GM12878 (cell line): ENCODE measurements at regions not wholly inside any gene's neighbourhood (a gene's known extent, or its start where the extent isn't known, plus 50 kb on each side); places are given as distances from the start of the nearest gene placed in this dataset.

Source experiments
- ATAC-seq: fragments of 200-7000 bp; cut with Tn5 transposase; 3 replicates; pipeline ENCODE4 v1.9.1; 2020; ENCODE audit warnings: mild to moderate bottlenecking, moderate library complexity
- BruUV-seq: library from RNA; stranded (reverse); fragments of 400-500 nt; replicated peaks from 2 replicates; lab custom pipeline; 2021; lab: Mats Ljungman, UMichigan
- CTCF ChIA-PET: fragments of 300-600 bp; sonication (Branson Sonifier 250); formaldehyde crosslinking; extraction: SDS; loops from one replicate; lab custom pipeline; 2021; ENCODE audit warnings: inconsistent platforms; lab: Yijun Ruan, JAX
- POLR2A ChIA-PET: fragments of 350-600 bp; formaldehyde crosslinking; extraction: SDS; loops from one replicate; lab custom pipeline; 2021; ENCODE audit warnings: inconsistent platforms; lab: Charles Lee
- RAD21 ChIA-PET: fragments of 300-600 bp; sonication (Branson Sonifier 250); formaldehyde crosslinking; loops from one replicate; lab custom pipeline; 2023; ENCODE audit warnings: antibody characterized with exemption; ENCODE audit not compliant: unreplicated experiment; lab: Charles Lee
- SMC1A ChIA-PET: fragments of 300-600 bp; sonication (Branson Sonifier 250); formaldehyde crosslinking; loops from one replicate; lab custom pipeline; 2023; ENCODE audit not compliant: unreplicated experiment, uncharacterized antibody; lab: Charles Lee
- DNase-seq: peaks from one replicate; pipeline ENCODE4 v3.0.0-alpha.2; 2011; ENCODE audit warnings: low read depth, low spot score
- FAIRE-seq: peaks from 3 replicates; lab custom pipeline; 2011; peaks lifted over from hg19 to GRCh38; lab: Jason Lieb, UNC
- H2AFZ ChIP-seq: 2 replicates; pipeline ENCODE4 v1.6.0; 2011; ENCODE audit warnings: low read depth, low read length, control low read depth; ENCODE audit not compliant: control insufficient read depth
- H3K27ac ChIP-seq: 2 replicates; pipeline ENCODE4 v1.5.1; 2011; ENCODE audit warnings: control low read depth; ENCODE audit not compliant: control insufficient read depth, insufficient read depth
- H3K27me3 ChIP-seq, 2 experiments: replicated peaks in 1 of 2; 2 replicates each; pipeline versions ENCODE4 v1.6.0 to v1.6.1; 2011; ENCODE audit warnings: low read length in 1 of 2; ENCODE audit not compliant: control insufficient read depth in 2 of 2, insufficient read depth in 2 of 2
- H3K36me3 ChIP-seq, 2 experiments: 2 replicates each; pipeline ENCODE4 v1.5.1; 2011; ENCODE audit warnings: low read length in 1 of 2; ENCODE audit not compliant: control insufficient read depth in 2 of 2, insufficient read depth in 2 of 2
- H3K4me1 ChIP-seq: 2 replicates; pipeline ENCODE4 v1.6.1; 2011; ENCODE audit warnings: mild to moderate bottlenecking, low read length, moderate library complexity, mixed read lengths; ENCODE audit not compliant: control insufficient read depth, insufficient read depth
- H3K4me2 ChIP-seq: 2 replicates; pipeline ENCODE4 v1.6.0; 2011; ENCODE audit warnings: control low read depth; ENCODE audit not compliant: control insufficient read depth, insufficient read depth
- H3K4me3 ChIP-seq: fragments of 200-600 bp; sonication (generic); 2 replicates; pipeline ENCODE4 v1.5.1; 2016
- H3K79me2 ChIP-seq: 2 replicates; pipeline ENCODE4 v1.6.0; 2011; ENCODE audit warnings: low read length; ENCODE audit not compliant: control insufficient read depth, insufficient read depth
- H3K9ac ChIP-seq: 2 replicates; pipeline ENCODE4 v1.8.0; 2011; ENCODE audit warnings: low read length, control low read depth, mixed read lengths; ENCODE audit not compliant: control insufficient read depth, insufficient read depth
- H3K9me3 ChIP-seq: replicated peaks from 3 replicates; pipeline ENCODE4 v1.5.1; 2011; ENCODE audit warnings: mild to moderate bottlenecking, low read length; ENCODE audit not compliant: control insufficient read depth, insufficient read depth
- H4K20me1 ChIP-seq: 2 replicates; pipeline ENCODE4 v1.6.0; 2011; ENCODE audit not compliant: control insufficient read depth, insufficient read depth
- BACH1 ChIP-seq: fragments of 450-650 bp; IDR thresholded peaks from 2 replicates; pipeline ENCODE4 v1.6.1; 2017; ENCODE audit warnings: mild to moderate bottlenecking, borderline replicate concordance
- CBX5 ChIP-seq: sonication (generic); IDR thresholded peaks from 2 replicates; pipeline ENCODE4 v1.6.1; 2016; ENCODE audit warnings: low read depth, moderate library complexity, mild to moderate bottlenecking, inconsistent platforms
- CHD4 ChIP-seq: fragments of 200-600 bp; sonication (generic); IDR thresholded peaks from 2 replicates; pipeline ENCODE4 v1.6.1; 2016; ENCODE audit warnings: mild to moderate bottlenecking
- CREB1 ChIP-seq: IDR thresholded peaks from 2 replicates; pipeline ENCODE4 v1.6.1; 2012; ENCODE audit warnings: low read depth, mild to moderate bottlenecking, inconsistent platforms
- EZH2 ChIP-seq: IDR thresholded peaks from 2 replicates; pipeline ENCODE4 v1.6.1; 2012; ENCODE audit warnings: low read depth, mild to moderate bottlenecking, control low read depth, inconsistent platforms, low read length, borderline replicate concordance; ENCODE audit not compliant: control insufficient read depth
- IKZF1 ChIP-seq: fragments of 450-650 bp; conservative IDR thresholded peaks from 2 replicates; pipeline ENCODE4 v1.6.1; 2017; ENCODE audit warnings: antibody characterized with exemption, mild to moderate bottlenecking
- JUND ChIP-seq: IDR thresholded peaks from 2 replicates; pipeline ENCODE4 v1.6.1; 2012; ENCODE audit warnings: low read depth, mild to moderate bottlenecking, low read length, improper control_type of control experiment, moderate library complexity
- LARP7 ChIP-seq: fragments of 450-650 bp; IDR thresholded peaks from 2 replicates; pipeline ENCODE4 v1.6.1; 2017; ENCODE audit warnings: mild to moderate bottlenecking
- MXI1 ChIP-seq: fragments of 150-350 bp; IDR thresholded peaks from 2 replicates; pipeline ENCODE4 v1.6.1; 2011; ENCODE audit warnings: low read depth, mild to moderate bottlenecking, inconsistent platforms, low read length, improper control_type of control experiment
- SKIL ChIP-seq: fragments of 450-650 bp; IDR thresholded peaks from 2 replicates; pipeline ENCODE4 v1.6.1; 2017; ENCODE audit warnings: mild to moderate bottlenecking, low read depth, inconsistent platforms; ENCODE audit not compliant: poor library complexity, severe bottlenecking
- TBL1XR1 ChIP-seq: IDR thresholded peaks from 2 replicates; pipeline ENCODE4 v1.6.1; 2012; ENCODE audit warnings: low read depth, low read length, improper control_type of control experiment
- TCF7 ChIP-seq: IDR thresholded peaks from 2 replicates; pipeline ENCODE4 v1.6.1; 2014; ENCODE audit warnings: antibody characterized with exemption, borderline replicate concordance
- YBX1 ChIP-seq: fragments of 450-650 bp; IDR thresholded peaks from 2 replicates; pipeline ENCODE4 v1.6.1; 2016; ENCODE audit warnings: antibody characterized with exemption
- WGBS: methylation state at CpG from one replicate; pipeline ENCODE4 v1.1.6; 2016; ENCODE audit warnings: low lambda C conversion rate; ENCODE audit not compliant: insufficient replicate concordance, insufficient coverage; ENCODE audit errors: missing lambda C conversion rate; 5-methylcytosine and 5-hydroxymethylcytosine counted together
- in situ Hi-C: fragments of 300-500 bp; cut with MboI; formaldehyde crosslinking; loops from 9 replicates; pipeline ENCODE4 v1.14.3; 2018; ENCODE audit warnings: mixed read lengths
- intact Hi-C: fragments of 100-400 bp; cut with micrococcal nuclease; formaldehyde crosslinking; loops from one replicate; pipeline ENCODE4 v1.14.2; 2022; ENCODE audit not compliant: unreplicated experiment
- TF ChIP-seq, protein P1 (sequence below): IDR thresholded peaks from 2 replicates; pipeline ENCODE4 v1.6.1; 2012; ENCODE audit warnings: improper control_type of control experiment, low read depth, low read length; ENCODE audit not compliant: insufficient replicate concordance

GRCh38 chr18:44597797-44598196 is 82.9 kb upstream of the SETBP1 start:
- Histone ChIP-seq H3K4me3 (no peak overlapping the region), H3K4me1 (no peaks in the 10 kb centered on the region), H2AFZ (no peak overlapping the region), H4K20me1 (no peaks in the 10 kb centered on the region), H3K27me3 (no peaks in the 10 kb centered on the region; a peak in 1 of 4 replicates), H3K4me2 (no peak overlapping the region), H3K27ac (no peak overlapping the region), H3K36me3 (no peaks in the 10 kb centered on the region), H3K9ac (no peak overlapping the region), H3K79me2 (no peaks in the 10 kb centered on the region), H3K9me3 (no peaks in the 10 kb centered on the region)
- in situ Hi-C loops (no loop called here), intact Hi-C loops (no loop called here)
- SMC1A ChIA-PET: interaction anchor here (0.7 to 1.5 kb wide), 2 partner anchors 10 to 29 kb away, joined by 3 to 6 read pairs; no protein-coding TSS in a partner anchor
- FAIRE-seq (no peak), DNase-seq (no peak), ATAC-seq (no peak)
- RAD21 ChIA-PET: no interaction called here
- no peak for TF ChIP-seq JUND
- TF ChIP-seq MXI1: no peak
- TF ChIP-seq CREB1: no peak
- no peak for TF ChIP-seq YBX1
- no peak for TF ChIP-seq BACH1
- TF ChIP-seq CBX5: no peak
- TF ChIP-seq EZH2: no peak
- no peak for TF ChIP-seq IKZF1
- TF ChIP-seq SKIL: no peak
- TF ChIP-seq, protein P1, sequence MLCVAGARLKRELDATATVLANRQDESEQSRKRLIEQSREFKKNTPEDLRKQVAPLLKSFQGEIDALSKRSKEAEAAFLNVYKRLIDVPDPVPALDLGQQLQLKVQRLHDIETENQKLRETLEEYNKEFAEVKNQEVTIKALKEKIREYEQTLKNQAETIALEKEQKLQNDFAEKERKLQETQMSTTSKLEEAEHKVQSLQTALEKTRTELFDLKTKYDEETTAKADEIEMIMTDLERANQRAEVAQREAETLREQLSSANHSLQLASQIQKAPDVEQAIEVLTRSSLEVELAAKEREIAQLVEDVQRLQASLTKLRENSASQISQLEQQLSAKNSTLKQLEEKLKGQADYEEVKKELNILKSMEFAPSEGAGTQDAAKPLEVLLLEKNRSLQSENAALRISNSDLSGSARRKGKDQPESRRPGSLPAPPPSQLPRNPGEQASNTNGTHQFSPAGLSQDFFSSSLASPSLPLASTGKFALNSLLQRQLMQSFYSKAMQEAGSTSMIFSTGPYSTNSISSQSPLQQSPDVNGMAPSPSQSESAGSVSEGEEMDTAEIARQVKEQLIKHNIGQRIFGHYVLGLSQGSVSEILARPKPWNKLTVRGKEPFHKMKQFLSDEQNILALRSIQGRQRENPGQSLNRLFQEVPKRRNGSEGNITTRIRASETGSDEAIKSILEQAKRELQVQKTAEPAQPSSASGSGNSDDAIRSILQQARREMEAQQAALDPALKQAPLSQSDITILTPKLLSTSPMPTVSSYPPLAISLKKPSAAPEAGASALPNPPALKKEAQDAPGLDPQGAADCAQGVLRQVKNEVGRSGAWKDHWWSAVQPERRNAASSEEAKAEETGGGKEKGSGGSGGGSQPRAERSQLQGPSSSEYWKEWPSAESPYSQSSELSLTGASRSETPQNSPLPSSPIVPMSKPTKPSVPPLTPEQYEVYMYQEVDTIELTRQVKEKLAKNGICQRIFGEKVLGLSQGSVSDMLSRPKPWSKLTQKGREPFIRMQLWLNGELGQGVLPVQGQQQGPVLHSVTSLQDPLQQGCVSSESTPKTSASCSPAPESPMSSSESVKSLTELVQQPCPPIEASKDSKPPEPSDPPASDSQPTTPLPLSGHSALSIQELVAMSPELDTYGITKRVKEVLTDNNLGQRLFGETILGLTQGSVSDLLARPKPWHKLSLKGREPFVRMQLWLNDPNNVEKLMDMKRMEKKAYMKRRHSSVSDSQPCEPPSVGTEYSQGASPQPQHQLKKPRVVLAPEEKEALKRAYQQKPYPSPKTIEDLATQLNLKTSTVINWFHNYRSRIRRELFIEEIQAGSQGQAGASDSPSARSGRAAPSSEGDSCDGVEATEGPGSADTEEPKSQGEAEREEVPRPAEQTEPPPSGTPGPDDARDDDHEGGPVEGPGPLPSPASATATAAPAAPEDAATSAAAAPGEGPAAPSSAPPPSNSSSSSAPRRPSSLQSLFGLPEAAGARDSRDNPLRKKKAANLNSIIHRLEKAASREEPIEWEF: no peak
- no peak for TF ChIP-seq LARP7
- TF ChIP-seq TBL1XR1: no peak
- no peak for TF ChIP-seq CHD4
- no peak for TF ChIP-seq TCF7
- BruUV-seq: no TSS peak
- POLR2A ChIA-PET: no interaction called here
- CTCF ChIA-PET: interaction anchor here (0.8 kb wide), 1 partner anchor 615 kb away, joined by 4 read pairs; no protein-coding TSS in a partner anchor
- 72% methylated on average over 3 of the region's 3 CpGs for WGBS
